HCT116 (cell line): ENCODE measurements at regions not wholly inside any gene's neighbourhood (a gene's known extent, or its start where the extent isn't known, plus 50 kb on each side); places are given as distances from the start of the nearest gene placed in this dataset.

Experiments
- ATAC-seq: fragments of 200-7000 bp; cut with Tn5 transposase; 2 replicates; pipeline ENCODE4 v1.9.1; 2020; ENCODE audit warnings: mild to moderate bottlenecking, moderate library complexity
- BruUV-seq: library from RNA; stranded (reverse); fragments of 400-500 nt; replicated peaks from 2 replicates; lab custom pipeline; 2021; lab: Mats Ljungman, UMichigan
- CTCF ChIA-PET: fragments of 300-600 bp; sonication (Branson Sonifier 250); formaldehyde crosslinking; loops from one replicate; lab custom pipeline; 2021; ENCODE audit warnings: antibody characterized with exemption; lab: Charles Lee
- POLR2A ChIA-PET: fragments of 300-600, 350-600 bp; sonication (Branson Sonifier 250); formaldehyde crosslinking; loops from one replicate; lab custom pipeline; 2021; ENCODE audit warnings: antibody characterized with exemption; lab: Charles Lee
- RAD21 ChIA-PET, 2 experiments: fragments of 300-600 bp; sonication (Branson Sonifier 250); formaldehyde crosslinking; loops; one replicate each; lab custom pipeline; 2023; ENCODE audit warnings: low total read pairs in 2 of 2; ENCODE audit not compliant: uncharacterized antibody in 2 of 2, unreplicated experiment in 2 of 2, low non-redundant PET in 1 of 2; lab: Charles Lee
- DNase-seq: peaks from one replicate; pipeline ENCODE4 v3.0.0-alpha.2; 2010; ENCODE audit warnings: low read depth, low spot score
- H2AFZ ChIP-seq: fragments of 200-600 bp; shearing (Covaris generic), sonication (generic); 2 replicates; pipeline ENCODE4 v1.6.1; 2017; ENCODE audit warnings: low read depth, mixed run types, mixed read lengths, antibody characterized with exemption, low read length; ENCODE audit not compliant: poor library complexity, severe bottlenecking
- H3K27ac ChIP-seq: 2 replicates; pipeline ENCODE4 v1.5.1; 2012; ENCODE audit warnings: low read depth, low read length
- H3K27me3 ChIP-seq: fragments of 200-600 bp; sonication (generic); 2 replicates; pipeline ENCODE4 v1.6.1; 2016; ENCODE audit warnings: mixed run types, low read length, mixed read lengths; ENCODE audit not compliant: insufficient read depth
- H3K36me3 ChIP-seq, 2 experiments: fragments of 200-500 bp in 1 of 2; fragments of 200-600 bp in 1 of 2; sonication (Bioruptor generic) in 1 of 2; sonication (generic) in 1 of 2; 2 replicates each; pipeline versions ENCODE4 v1.5.1 to v1.6.1; 2014 to 2016; ENCODE audit warnings: low read length in 2 of 2, inconsistent platforms in 1 of 2, mixed read lengths in 1 of 2, mixed run types in 1 of 2; ENCODE audit not compliant: insufficient read depth in 2 of 2, control insufficient read depth in 1 of 2
- H3K4me1 ChIP-seq, 2 experiments: fragments of 200-600 bp in 1 of 2; sonication (generic) in 1 of 2; 2 replicates each; pipeline versions ENCODE4 v1.5.1 to v1.6.1; 2012 to 2017; ENCODE audit warnings: low read length in 2 of 2, inconsistent platforms in 1 of 2, mild to moderate bottlenecking in 1 of 2, mixed read lengths in 1 of 2, mixed run types in 1 of 2, moderate library complexity in 1 of 2; ENCODE audit not compliant: insufficient read depth in 2 of 2, control insufficient read depth in 1 of 2
- H3K4me2 ChIP-seq: fragments of 200-600 bp; sonication (generic); 2 replicates; pipeline ENCODE4 v1.6.1; 2017; ENCODE audit warnings: mixed run types, low read length, mixed read lengths
- H3K4me3 ChIP-seq, 2 experiments: fragments of 200-600 bp in 1 of 2; sonication (generic) in 1 of 2; replicated peaks in 1 of 2; 2 replicates each; pipeline ENCODE4 v1.5.1; 2011 to 2016; ENCODE audit warnings: low read length in 2 of 2, control low read depth in 1 of 2, low read depth in 1 of 2, mild to moderate bottlenecking in 1 of 2, mixed read lengths in 1 of 2, mixed run types in 1 of 2
- H3K79me2 ChIP-seq: fragments of 200-600 bp; sonication (generic); 2 replicates; pipeline ENCODE4 v1.6.1; 2017; ENCODE audit warnings: mild to moderate bottlenecking, mixed run types, low read length, moderate library complexity, mixed read lengths; ENCODE audit not compliant: insufficient read depth
- H3K9ac ChIP-seq: fragments of 200-600 bp; sonication (generic); 2 replicates; pipeline ENCODE4 v1.6.1; 2016; ENCODE audit warnings: low read length, mixed read lengths
- H3K9me2 ChIP-seq: fragments of 200-600 bp; sonication (generic), shearing (Covaris generic); 2 replicates; pipeline ENCODE4 v1.6.1; 2017; ENCODE audit warnings: mixed run types, mild to moderate bottlenecking, moderate library complexity; ENCODE audit not compliant: insufficient read depth
- H3K9me3 ChIP-seq, 2 experiments: fragments of 200-500 bp in 1 of 2; fragments of 200-600 bp in 1 of 2; sonication (Bioruptor generic) in 1 of 2; sonication (generic) in 1 of 2; 2 replicates each; pipeline ENCODE4 v1.6.1; 2014 to 2017; ENCODE audit warnings: low read length in 2 of 2, mixed read lengths in 2 of 2, inconsistent platforms in 1 of 2, low read depth in 1 of 2, mild to moderate bottlenecking in 1 of 2, mixed run types in 1 of 2, moderate library complexity in 1 of 2; ENCODE audit not compliant: control insufficient read depth in 1 of 2, insufficient read depth in 1 of 2
- H4K20me1 ChIP-seq: fragments of 200-600 bp; sonication (generic), shearing (Covaris generic); 2 replicates; pipeline ENCODE4 v1.6.1; 2017; ENCODE audit warnings: mixed run types, mild to moderate bottlenecking, moderate library complexity; ENCODE audit not compliant: insufficient read depth
- CBX3 ChIP-seq: IDR thresholded peaks from 2 replicates; pipeline ENCODE4 v1.6.1; 2012; ENCODE audit warnings: low read depth
- CEBPB ChIP-seq: IDR thresholded peaks from 2 replicates; pipeline ENCODE4 v1.6.1; 2012; ENCODE audit warnings: low read depth
- CTCF ChIP-seq, 3 experiments: fragments of 200-600 bp in 1 of 3; sonication (generic) in 1 of 3; IDR thresholded peaks in 2 of 3; conservative IDR thresholded peaks in 1 of 3; 2 replicates each; pipeline ENCODE4 v1.5.1; 2012 to 2017; ENCODE audit warnings: low read depth in 2 of 3, low read length in 2 of 3, antibody characterized with exemption in 1 of 3, borderline replicate concordance in 1 of 3, control low read depth in 1 of 3, mild to moderate bottlenecking in 1 of 3, mixed read lengths in 1 of 3, mixed run types in 1 of 3, moderate library complexity in 1 of 3; ENCODE audit not compliant: insufficient read depth in 1 of 3
- EGR1 ChIP-seq: IDR thresholded peaks from 2 replicates; pipeline ENCODE4 v1.6.1; 2012; ENCODE audit warnings: low read depth
- EZH2phosphoT487 ChIP-seq: fragments of 200-600 bp; IDR thresholded peaks from 2 replicates; pipeline ENCODE4 v1.6.1; 2018; ENCODE audit warnings: antibody characterized with exemption, borderline replicate concordance
- FOSL1 ChIP-seq: IDR thresholded peaks from 2 replicates; pipeline ENCODE4 v1.6.1; 2012; ENCODE audit warnings: low read depth
- MAX ChIP-seq: IDR thresholded peaks from 2 replicates; pipeline ENCODE4 v1.6.1; 2012
- POLR2A ChIP-seq: IDR thresholded peaks from 2 replicates; pipeline ENCODE4 v1.7.0; 2011; ENCODE audit warnings: borderline replicate concordance; ENCODE audit not compliant: insufficient read depth, insufficient read length; ENCODE audit errors: extremely low read depth
- POLR2AphosphoS5 ChIP-seq: IDR thresholded peaks from 2 replicates; pipeline ENCODE4 v1.6.1; 2011; ENCODE audit warnings: mild to moderate bottlenecking, low read depth, low read length, moderate library complexity
- RAD21 ChIP-seq: IDR thresholded peaks from 2 replicates; pipeline ENCODE4 v1.6.1; 2012; ENCODE audit warnings: low read depth, mild to moderate bottlenecking
- SIN3A ChIP-seq: IDR thresholded peaks from 2 replicates; pipeline ENCODE4 v1.6.1; 2012; ENCODE audit warnings: low read depth
- SP1 ChIP-seq: IDR thresholded peaks from 2 replicates; pipeline ENCODE4 v1.6.1; 2012; ENCODE audit warnings: low read depth
- SRF ChIP-seq: IDR thresholded peaks from 2 replicates; pipeline ENCODE4 v1.6.1; 2012; ENCODE audit warnings: low read depth
- TCF7L2 ChIP-seq: IDR thresholded peaks from 2 replicates; pipeline ENCODE4 v1.7.0; 2011; ENCODE audit warnings: borderline replicate concordance, inconsistent platforms; ENCODE audit not compliant: insufficient read depth, insufficient read length; ENCODE audit errors: extremely low read depth
- YY1 ChIP-seq: IDR thresholded peaks from 2 replicates; pipeline ENCODE4 v1.6.1; 2011; ENCODE audit warnings: low read length, low read depth, moderate library complexity, mild to moderate bottlenecking; ENCODE audit not compliant: insufficient replicate concordance; ENCODE audit errors: extremely low read depth
- intact Hi-C: fragments of 100-400 bp; cut with micrococcal nuclease; formaldehyde crosslinking; loops from 2 replicates; pipeline ENCODE4 v1.10.0; 2022

DNA sequence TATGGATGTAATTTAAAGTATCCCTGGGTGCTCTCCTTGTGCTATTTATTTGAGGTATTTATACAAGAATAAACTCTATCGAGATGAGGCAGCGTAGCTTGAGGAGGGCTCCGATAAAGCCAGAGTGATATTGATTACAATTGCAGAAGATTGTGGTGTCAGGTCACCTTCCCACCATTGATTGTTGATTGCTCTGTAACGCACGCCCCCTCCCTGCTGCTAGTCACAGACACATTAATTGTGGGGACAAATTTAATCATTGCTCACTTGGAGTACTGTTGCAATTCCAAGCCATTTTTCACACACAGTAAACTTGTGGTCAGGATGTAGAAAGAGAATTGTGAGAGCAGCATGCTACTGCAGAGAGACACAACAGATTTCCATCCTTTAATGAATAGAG, 75.4 kb downstream of the IRX3 start:
- H2AFZ ChIP-seq: no peak overlapping the region
- H3K27me3 ChIP-seq: peaks cover 75% of the 10 kb centered on the region
- CTCF ChIA-PET: no interaction called here
- no peaks in the 10 kb centered on the region for H4K20me1 ChIP-seq
- DNase-seq (no peak), ATAC-seq (no peak)
- TF ChIP-seq CTCF (IDR thresholded peaks at IDR 0.05 in 2 of 3, conservative IDR thresholded peaks at IDR 0.05 in 1 of 3; ENCODE audit: borderline replicate concordance in 1 of 3, insufficient read depth in 1 of 3, low read depth in 2 of 3, low read length in 2 of 3): no peak
- TF ChIP-seq CEBPB: no peak
- TF ChIP-seq TCF7L2: no peak
- no peak for TF ChIP-seq POLR2AphosphoS5
- no peak for TF ChIP-seq SP1
- no peak for TF ChIP-seq MAX
- TF ChIP-seq YY1: no peak
- no peak for TF ChIP-seq EZH2phosphoT487
- no peak for TF ChIP-seq FOSL1
- TF ChIP-seq POLR2A: no peak
- TF ChIP-seq SRF: no peak
- no peak for TF ChIP-seq RAD21
- TF ChIP-seq SIN3A: no peak
- no peak for TF ChIP-seq CBX3
- no peak for TF ChIP-seq EGR1
- no peak overlapping the region for H3K9ac ChIP-seq
- POLR2A ChIA-PET: no interaction called here
- BruUV-seq: no TSS peak
- H3K9me2 ChIP-seq: no peaks in the 10 kb centered on the region
- H3K4me3 ChIP-seq: no peak overlapping the region
- no peak overlapping the region for H3K4me2 ChIP-seq
- H3K27ac ChIP-seq: no peak overlapping the region
- no peaks in the 10 kb centered on the region for H3K79me2 ChIP-seq
- H3K4me1 ChIP-seq: no peaks in the 10 kb centered on the region
- RAD21 ChIA-PET: no interaction called here
- intact Hi-C loops: no loop called here
- no peaks in the 10 kb centered on the region for H3K36me3 ChIP-seq
- H3K9me3 ChIP-seq: no peaks in the 10 kb centered on the region
